ENCODE measurements at regions not wholly inside any gene's neighbourhood (a gene's known extent, or its start where the extent isn't known, plus 50 kb on each side); places are given as distances from the start of the nearest gene placed in this dataset.

DNA sequence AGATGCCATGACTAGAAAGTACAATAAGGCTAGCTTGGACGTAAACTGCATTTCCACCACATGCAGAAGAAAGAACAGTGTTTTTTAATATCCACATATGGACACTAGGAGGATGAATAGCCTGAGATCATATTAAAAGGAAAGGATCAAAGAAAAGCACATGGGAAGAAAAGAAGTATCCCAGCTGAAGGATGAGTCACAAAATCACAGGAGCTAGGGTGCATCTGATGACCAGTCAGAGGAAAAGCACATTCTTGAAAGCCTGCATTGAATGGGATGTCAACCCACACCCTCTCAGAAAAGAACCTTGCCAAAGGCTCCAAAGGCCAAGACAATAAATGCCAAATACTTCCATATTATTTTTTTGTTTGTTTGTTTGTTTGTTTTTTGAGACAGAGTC is 56.8 kb upstream of the PRDX4 start:
- Histone ChIP-seq H3F3A (ENCODE audit: low read depth) (no peaks in the 10 kb centered on the region), H3K4me3 (no peak overlapping the region), H3K36me3 (no peaks in the 10 kb centered on the region), H3K4me1 (no peaks in the 10 kb centered on the region), H3K9ac (no peak overlapping the region), H3K27ac (no peak overlapping the region), H3K4me2 (no peak overlapping the region), H3K9me3 (ENCODE audit: low read depth) (no peaks in the 10 kb centered on the region), H3K27me3 (no peaks in the 10 kb centered on the region), H2AFZ (replicated peaks) (no peak overlapping the region), H3K79me2 (ENCODE audit: low read depth) (no peaks in the 10 kb centered on the region), H4K20me1 (ENCODE audit: low read depth) (no peaks in the 10 kb centered on the region)
- no peak for DNase-seq (ENCODE audit: low spot score)
- Mint-ChIP-seq H3K27me3 (ENCODE audit: insufficient read depth, low read depth) (peaks cover 2% of the 10 kb centered on the region), H3K4me1 (no peaks in the 10 kb centered on the region), H3K9me3 (peaks cover 2% of the 10 kb centered on the region), H3K4me3 (no peak overlapping the region), H3K36me3 (no peaks in the 10 kb centered on the region), H3K27ac (no peak overlapping the region)
- TF ChIP-seq EZH2 (IDR thresholded peaks at IDR 0.05) (no peak), EZH2phosphoT487 (IDR thresholded peaks at IDR 0.05) (no peak)
- TF ChIP-seq, protein P1, sequence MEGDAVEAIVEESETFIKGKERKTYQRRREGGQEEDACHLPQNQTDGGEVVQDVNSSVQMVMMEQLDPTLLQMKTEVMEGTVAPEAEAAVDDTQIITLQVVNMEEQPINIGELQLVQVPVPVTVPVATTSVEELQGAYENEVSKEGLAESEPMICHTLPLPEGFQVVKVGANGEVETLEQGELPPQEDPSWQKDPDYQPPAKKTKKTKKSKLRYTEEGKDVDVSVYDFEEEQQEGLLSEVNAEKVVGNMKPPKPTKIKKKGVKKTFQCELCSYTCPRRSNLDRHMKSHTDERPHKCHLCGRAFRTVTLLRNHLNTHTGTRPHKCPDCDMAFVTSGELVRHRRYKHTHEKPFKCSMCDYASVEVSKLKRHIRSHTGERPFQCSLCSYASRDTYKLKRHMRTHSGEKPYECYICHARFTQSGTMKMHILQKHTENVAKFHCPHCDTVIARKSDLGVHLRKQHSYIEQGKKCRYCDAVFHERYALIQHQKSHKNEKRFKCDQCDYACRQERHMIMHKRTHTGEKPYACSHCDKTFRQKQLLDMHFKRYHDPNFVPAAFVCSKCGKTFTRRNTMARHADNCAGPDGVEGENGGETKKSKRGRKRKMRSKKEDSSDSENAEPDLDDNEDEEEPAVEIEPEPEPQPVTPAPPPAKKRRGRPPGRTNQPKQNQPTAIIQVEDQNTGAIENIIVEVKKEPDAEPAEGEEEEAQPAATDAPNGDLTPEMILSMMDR (IDR thresholded peaks at IDR 0.05): no peak

DNA sequence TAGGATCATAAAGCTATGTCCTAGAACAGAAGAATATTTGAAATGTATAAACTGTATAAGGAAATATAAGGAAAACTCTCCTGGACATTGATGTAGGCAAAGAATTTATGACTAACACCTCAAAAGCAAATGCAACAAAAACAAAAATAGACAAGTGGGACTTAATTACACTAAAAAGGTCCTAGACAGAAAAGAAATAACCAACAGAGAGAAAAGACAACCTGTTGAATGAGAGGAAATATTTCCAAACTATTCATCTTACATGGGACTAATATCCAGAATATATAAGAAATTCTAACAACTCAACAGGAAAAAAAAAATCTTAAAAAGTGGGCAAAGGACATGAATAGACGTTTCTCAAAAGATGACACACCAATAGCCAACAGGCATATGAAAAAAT is 54.4 kb upstream of the PRDX4 start:
- Histone ChIP-seq H3K9ac (no peak overlapping the region), H3K36me3 (no peaks in the 10 kb centered on the region)
- H3K27me3 Mint-ChIP-seq (ENCODE audit: insufficient read depth, low read depth): peaks cover 2% of the 10 kb centered on the region

DNA sequence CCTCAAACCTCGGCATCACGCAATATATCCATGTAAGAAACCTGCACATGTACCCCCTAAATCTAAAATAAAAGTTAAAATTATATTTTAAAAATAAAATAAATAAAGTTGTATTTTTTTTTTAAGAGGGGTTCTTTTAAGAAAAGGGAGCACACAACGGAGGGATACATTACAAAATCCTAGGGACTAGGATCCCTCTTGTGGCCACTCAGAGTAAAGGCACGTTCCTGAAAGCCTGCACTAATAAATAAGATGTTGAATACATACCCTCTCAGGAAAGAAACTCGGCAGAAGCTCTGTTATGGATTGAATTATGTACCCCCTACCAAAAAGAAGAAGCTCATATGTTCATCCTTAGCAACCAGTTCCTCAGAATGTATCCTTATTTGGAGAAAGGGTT is 50.9 kb upstream of the PRDX4 start:
- Histone ChIP-seq H3K27me3 (no peaks in the 10 kb centered on the region), H3K27ac (no peak overlapping the region), H3K4me3 (no peak overlapping the region), H2AFZ (replicated peaks) (no peak overlapping the region), H3F3A (ENCODE audit: low read depth) (no peaks in the 10 kb centered on the region), H3K9me3 (ENCODE audit: low read depth) (no peaks in the 10 kb centered on the region), H3K36me3 (no peaks in the 10 kb centered on the region), H3K4me2 (no peak overlapping the region), H3K9ac (no peak overlapping the region), H3K79me2 (ENCODE audit: low read depth) (no peaks in the 10 kb centered on the region), H4K20me1 (ENCODE audit: low read depth) (no peaks in the 10 kb centered on the region), H3K4me1 (no peaks in the 10 kb centered on the region)
- H3K4me1 Mint-ChIP-seq: no peaks in the 10 kb centered on the region
- H3K4me3 Mint-ChIP-seq: no peak overlapping the region
- H3K36me3 Mint-ChIP-seq: no peaks in the 10 kb centered on the region
- no peak for TF ChIP-seq EZH2 (IDR thresholded peaks at IDR 0.05)
- TF ChIP-seq, protein P1 (IDR thresholded peaks at IDR 0.05): peak; percentile 68
- no peaks in the 10 kb centered on the region for H3K27me3 Mint-ChIP-seq (ENCODE audit: insufficient read depth, low read depth)
- no peak overlapping the region for H3K27ac Mint-ChIP-seq
- peak; percentile 34 for DNase-seq (ENCODE audit: low spot score)
- H3K9me3 Mint-ChIP-seq: peaks cover 2% of the 10 kb centered on the region

More for the DNA sequence above, 54.4 kb upstream of the PRDX4 start:
- Histone ChIP-seq H3K27ac (no peak overlapping the region), H3K79me2 (ENCODE audit: low read depth) (no peaks in the 10 kb centered on the region), H4K20me1 (ENCODE audit: low read depth) (no peaks in the 10 kb centered on the region), H3K9me3 (ENCODE audit: low read depth) (no peaks in the 10 kb centered on the region), H3F3A (ENCODE audit: low read depth) (no peaks in the 10 kb centered on the region), H3K4me3 (no peak overlapping the region), H3K4me2 (no peak overlapping the region), H2AFZ (replicated peaks) (no peak overlapping the region), H3K4me1 (no peaks in the 10 kb centered on the region), H3K27me3 (no peaks in the 10 kb centered on the region)
- DNase-seq (ENCODE audit: low spot score): no peak
- peaks cover 2% of the 10 kb centered on the region for H3K9me3 Mint-ChIP-seq
- H3K27ac Mint-ChIP-seq: no peak overlapping the region
- H3K4me1 Mint-ChIP-seq: no peaks in the 10 kb centered on the region
- H3K36me3 Mint-ChIP-seq: no peaks in the 10 kb centered on the region
- TF ChIP-seq, protein P1 (IDR thresholded peaks at IDR 0.05): no peak
- TF ChIP-seq EZH2phosphoT487 (IDR thresholded peaks at IDR 0.05) (no peak), EZH2 (IDR thresholded peaks at IDR 0.05) (no peak)
- no peak overlapping the region for H3K4me3 Mint-ChIP-seq

All from neural progenitor cell (in vitro differentiated cells).